CD4-positive, alpha-beta T cell (primary cell): ENCODE measurements at regions not wholly inside any gene's neighbourhood (a gene's known extent, or its start where the extent isn't known, plus 50 kb on each side); places are given as distances from the start of the nearest gene placed in this dataset.

ENCODE experiments used
- ATAC-seq: fragments of 200-7000 bp; cut with Tn5 transposase; one replicate; pipeline ENCODE4 v1.10.0; 2022; ENCODE audit warnings: mild to moderate bottlenecking; ENCODE audit not compliant: poor library complexity
- CTCF ChIA-PET: fragments of 350-600 bp; sonication (Branson Sonifier 250); formaldehyde crosslinking; loops from one replicate; lab custom pipeline; 2021; ENCODE audit warnings: antibody characterized with exemption, inconsistent platforms; lab: Charles Lee
- POLR2A ChIA-PET: fragments of 350-600 bp; sonication (Branson Sonifier 250); formaldehyde crosslinking; loops from one replicate; lab custom pipeline; 2021; ENCODE audit warnings: antibody characterized with exemption, inconsistent platforms; lab: Charles Lee
- DNase-seq, 14 experiments: peaks; one replicate each; pipeline ENCODE4 v3.0.0-alpha.2; 2013 to 2020; ENCODE audit warnings: mixed read lengths in 2 of 14
- H3K27ac ChIP-seq, 2 donors: one replicate each; pipeline versions ENCODE4 v1.5.1 to v1.7.0; 2013; ENCODE audit warnings: low read length in 2 of 2, low read depth in 1 of 2, mild to moderate bottlenecking in 1 of 2
- H3K27me3 ChIP-seq, 2 experiments: 1 replicate in 1 of 2; 2 replicates in 1 of 2; pipeline versions ENCODE4 v1.6.1 to v1.7.0; 2013; ENCODE audit warnings: low read length in 2 of 2, control low read depth in 1 of 2, mild to moderate bottlenecking in 1 of 2, moderate library complexity in 1 of 2; ENCODE audit not compliant: insufficient read depth in 2 of 2, control insufficient read depth in 1 of 2
- H3K36me3 ChIP-seq: one replicate; pipeline ENCODE4 v1.6.1; 2013; ENCODE audit warnings: low read length, control low read depth; ENCODE audit not compliant: insufficient read depth
- H3K4me1 ChIP-seq: one replicate; pipeline ENCODE4 v1.6.1; 2013; ENCODE audit warnings: low read length, control low read depth; ENCODE audit not compliant: insufficient read depth
- H3K4me3 ChIP-seq: one replicate; pipeline ENCODE4 v1.5.1; 2013; ENCODE audit warnings: mild to moderate bottlenecking, low read length, moderate library complexity
- H3K9me3 ChIP-seq, 2 experiments: 1 replicate in 1 of 2; 2 replicates in 1 of 2; pipeline versions ENCODE4 v1.6.1 to v1.7.0; 2013; ENCODE audit warnings: low read length in 2 of 2, mild to moderate bottlenecking in 2 of 2, control low read depth in 1 of 2, moderate library complexity in 1 of 2; ENCODE audit not compliant: control insufficient read depth in 1 of 2, insufficient read depth in 1 of 2
- H3K27ac Mint-ChIP-seq: one replicate; pipeline ENCODE4 v1.8.0; 2020; ENCODE audit warnings: mixed read lengths
- H3K27me3 Mint-ChIP-seq: one replicate; pipeline ENCODE4 v1.8.0; 2021; ENCODE audit warnings: mixed read lengths
- H3K36me3 Mint-ChIP-seq: one replicate; pipeline ENCODE4 v1.8.0; 2021; ENCODE audit warnings: low read depth, mixed read lengths
- H3K4me1 Mint-ChIP-seq: one replicate; pipeline ENCODE4 v1.8.0; 2021; ENCODE audit warnings: low read depth, mixed read lengths
- H3K4me3 Mint-ChIP-seq: one replicate; pipeline ENCODE4 v1.8.0; 2020; ENCODE audit warnings: mild to moderate bottlenecking, mixed read lengths
- H3K9me3 Mint-ChIP-seq: one replicate; pipeline ENCODE4 v1.8.0; 2020; ENCODE audit warnings: mixed read lengths
- CTCF ChIP-seq: fragments of 200-600 bp; IDR thresholded peaks from one replicate; pipeline ENCODE4 v1.8.0; 2022; ENCODE audit warnings: antibody characterized with exemption, mild to moderate bottlenecking
- intact Hi-C, 2 experiments: fragments of 100-400 bp; cut with DNase I in 1 of 2; cut with micrococcal nuclease in 1 of 2; formaldehyde crosslinking; loops; one replicate each; pipeline versions ENCODE4 v1.15.1 to v1.9.0; 2023 to 2025; cut with DNase I, micrococcal nuclease

GRCh38 chr11:116694349-116694725 lies 78.5 kb downstream of the BUD13 start:
- ChIA-PET CTCF (no interaction called here), POLR2A (no interaction called here)
- no peak overlapping the region for H3K4me3 Mint-ChIP-seq
- intact Hi-C loops = loop anchor here (5.0 kb wide), 2 partner anchors 477 to 1362 kb away; no protein-coding TSS in a partner anchor
- H3K27ac Mint-ChIP-seq = no peak overlapping the region
- Histone ChIP-seq H3K36me3 (no peaks in the 10 kb centered on the region), H3K4me3 (no peak overlapping the region), H3K9me3 (no peaks in the 10 kb centered on the region), H3K4me1 (no peaks in the 10 kb centered on the region), H3K27ac (no peak overlapping the region), H3K27me3 (peaks cover 0 to 2% of the 10 kb centered on the region in 2 experiments)
- no peaks in the 10 kb centered on the region for H3K27me3 Mint-ChIP-seq
- no peak for TF ChIP-seq CTCF
- H3K36me3 Mint-ChIP-seq = no peaks in the 10 kb centered on the region
- no peak for ATAC-seq
- H3K9me3 Mint-ChIP-seq = no peaks in the 10 kb centered on the region
- no peak for DNase-seq
- H3K4me1 Mint-ChIP-seq = no peaks in the 10 kb centered on the region

- H3K4me3 ChIP-seq = no peak overlapping the region
- H3K36me3 Mint-ChIP-seq = no peaks in the 10 kb centered on the region
- H3K27ac ChIP-seq = no peak overlapping the region
- ATAC-seq (no peak), DNase-seq (no peak)
- no peaks in the 10 kb centered on the region for H3K9me3 ChIP-seq
- no peak overlapping the region for H3K27ac Mint-ChIP-seq
- CTCF ChIA-PET = no interaction called here
- H3K4me1 Mint-ChIP-seq = no peaks in the 10 kb centered on the region
- no peaks in the 10 kb centered on the region for H3K9me3 Mint-ChIP-seq
- H3K27me3 ChIP-seq = peaks cover 0 to 2% of the 10 kb centered on the region in 2 experiments
- intact Hi-C loops = loop anchor here (5.0 kb wide), 2 partner anchors 476 to 1361 kb away; no protein-coding TSS in a partner anchor
- TF ChIP-seq CTCF = no peak
- H3K4me3 Mint-ChIP-seq = no peak overlapping the region
- no peaks in the 10 kb centered on the region for H3K27me3 Mint-ChIP-seq
- H3K4me1 ChIP-seq = no peaks in the 10 kb centered on the region
- POLR2A ChIA-PET = no interaction called here
- H3K36me3 ChIP-seq = no peaks in the 10 kb centered on the region
Measured at GRCh38 chr11:116693593-116694348, 79.0 kb downstream of the BUD13 start.

- peaks cover 0 to 2% of the 10 kb centered on the region in 2 experiments for H3K27me3 ChIP-seq
- DNase-seq = no peak
- no peaks in the 10 kb centered on the region for H3K9me3 Mint-ChIP-seq
- no peaks in the 10 kb centered on the region for H3K4me1 ChIP-seq
- no peak for TF ChIP-seq CTCF
- CTCF ChIA-PET = no interaction called here
- H3K9me3 ChIP-seq = no peaks in the 10 kb centered on the region
- no peak overlapping the region for H3K27ac ChIP-seq
- intact Hi-C loops = loop anchor here (5.0 kb wide), 2 partner anchors 476 to 1361 kb away; no protein-coding TSS in a partner anchor
- no peaks in the 10 kb centered on the region for H3K36me3 Mint-ChIP-seq
- H3K4me3 ChIP-seq = no peak overlapping the region
- H3K36me3 ChIP-seq = no peaks in the 10 kb centered on the region
- POLR2A ChIA-PET = no interaction called here
- H3K27ac Mint-ChIP-seq = no peak overlapping the region
- H3K4me1 Mint-ChIP-seq = no peaks in the 10 kb centered on the region
- no peak for ATAC-seq
- H3K27me3 Mint-ChIP-seq = no peaks in the 10 kb centered on the region
- H3K4me3 Mint-ChIP-seq = no peak overlapping the region
Measured at GRCh38 chr11:116693102-116693570, 79.7 kb downstream of the BUD13 start.
